HepG2 (cell line): ENCODE measurements at regions not wholly inside any gene's neighbourhood (a gene's known extent, or its start where the extent isn't known, plus 50 kb on each side); places are given as distances from the start of the nearest gene placed in this dataset.

Experiments used
- AHDC1 ChIP-seq: sonication (generic); formaldehyde crosslinking; IDR thresholded peaks from 2 replicates; pipeline ENCODE4 v1.5.1; 2020; ENCODE audit warnings: mild to moderate bottlenecking, missing genetic modification reagents, borderline replicate concordance
- JUNB ChIP-seq: sonication (generic); formaldehyde crosslinking; IDR thresholded peaks from 2 replicates; pipeline ENCODE4 v1.8.0; 2022; ENCODE audit warnings: missing genetic modification reagents, mild to moderate bottlenecking, borderline replicate concordance
- ZNF10 ChIP-seq: sonication (generic); formaldehyde crosslinking; IDR thresholded peaks from 2 replicates; pipeline ENCODE4 v1.4.0; 2020; ENCODE audit warnings: mild to moderate bottlenecking, low read depth, missing genetic modification reagents, borderline replicate concordance
- ZNF281 ChIP-seq: sonication (generic); formaldehyde crosslinking; IDR thresholded peaks from 2 replicates; pipeline ENCODE4 v1.4.0; 2020; ENCODE audit warnings: missing genetic modification reagents, borderline replicate concordance
- TF ChIP-seq, protein P1 (sequence below): sonication (generic); formaldehyde crosslinking; IDR thresholded peaks from 2 replicates; pipeline ENCODE4; 2020; ENCODE audit warnings: missing genetic modification reagents, mild to moderate bottlenecking, borderline replicate concordance

- TF ChIP-seq AHDC1 (no peak), ZNF281 (CRISPR knock-in tag) (no peak), JUNB (CRISPR knock-in tag) (no peak), ZNF10 (CRISPR knock-in tag) (no peak)
- TF ChIP-seq, protein P1, sequence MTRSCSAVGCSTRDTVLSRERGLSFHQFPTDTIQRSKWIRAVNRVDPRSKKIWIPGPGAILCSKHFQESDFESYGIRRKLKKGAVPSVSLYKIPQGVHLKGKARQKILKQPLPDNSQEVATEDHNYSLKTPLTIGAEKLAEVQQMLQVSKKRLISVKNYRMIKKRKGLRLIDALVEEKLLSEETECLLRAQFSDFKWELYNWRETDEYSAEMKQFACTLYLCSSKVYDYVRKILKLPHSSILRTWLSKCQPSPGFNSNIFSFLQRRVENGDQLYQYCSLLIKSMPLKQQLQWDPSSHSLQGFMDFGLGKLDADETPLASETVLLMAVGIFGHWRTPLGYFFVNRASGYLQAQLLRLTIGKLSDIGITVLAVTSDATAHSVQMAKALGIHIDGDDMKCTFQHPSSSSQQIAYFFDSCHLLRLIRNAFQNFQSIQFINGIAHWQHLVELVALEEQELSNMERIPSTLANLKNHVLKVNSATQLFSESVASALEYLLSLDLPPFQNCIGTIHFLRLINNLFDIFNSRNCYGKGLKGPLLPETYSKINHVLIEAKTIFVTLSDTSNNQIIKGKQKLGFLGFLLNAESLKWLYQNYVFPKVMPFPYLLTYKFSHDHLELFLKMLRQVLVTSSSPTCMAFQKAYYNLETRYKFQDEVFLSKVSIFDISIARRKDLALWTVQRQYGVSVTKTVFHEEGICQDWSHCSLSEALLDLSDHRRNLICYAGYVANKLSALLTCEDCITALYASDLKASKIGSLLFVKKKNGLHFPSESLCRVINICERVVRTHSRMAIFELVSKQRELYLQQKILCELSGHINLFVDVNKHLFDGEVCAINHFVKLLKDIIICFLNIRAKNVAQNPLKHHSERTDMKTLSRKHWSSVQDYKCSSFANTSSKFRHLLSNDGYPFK (CRISPR knock-in tag) = no peak
Measured at GRCh38 chr1:58380345-58380744, 166.2 kb downstream of the OMA1 start (continued).
